ENCODE measurements at regions not wholly inside any gene's neighbourhood (a gene's known extent, or its start where the extent isn't known, plus 50 kb on each side); places are given as distances from the start of the nearest gene placed in this dataset.

DNA sequence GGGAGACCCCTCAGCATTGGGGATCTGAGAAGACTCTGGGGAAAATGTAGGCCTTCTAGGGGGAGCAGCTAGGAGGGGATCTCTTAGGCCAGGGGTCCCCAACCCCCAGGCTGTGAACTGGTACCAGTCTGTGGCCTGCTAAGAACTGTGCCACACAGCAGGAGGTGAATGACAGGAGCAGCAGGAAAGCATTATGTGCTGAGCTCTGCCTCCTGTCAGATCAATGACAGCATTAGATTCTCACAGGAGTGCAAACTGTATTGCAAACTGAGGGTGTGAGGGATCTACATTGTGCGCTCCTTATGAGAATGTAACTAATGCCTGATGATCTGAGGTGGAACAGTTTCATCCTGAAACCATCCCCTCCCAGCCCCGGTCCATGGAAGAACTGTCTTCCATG lies 127.3 kb downstream of the SCG2 start:
- Histone ChIP-seq H3K9me3 (ENCODE audit: insufficient read depth, low read length) (no peaks in the 10 kb centered on the region), H3K4me3 (ENCODE audit: low read length) (no peak overlapping the region), H3K27ac (ENCODE audit: low read length) (no peak overlapping the region), H3K27me3 (ENCODE audit: low read depth, low read length) (no peaks in the 10 kb centered on the region), H2AFZ (ENCODE audit: low read depth, low read length) (no peak overlapping the region), H3K9ac (ENCODE audit: low read length) (no peak overlapping the region), H3K36me3 (replicated peaks; ENCODE audit: low read depth, low read length) (no peaks in the 10 kb centered on the region), H3K4me1 (ENCODE audit: low read length) (no peaks in the 10 kb centered on the region), H4K20me1 (ENCODE audit: insufficient read depth, low read length) (no peaks in the 10 kb centered on the region), H3K79me2 (ENCODE audit: low read length) (no peaks in the 10 kb centered on the region), H3K4me2 (ENCODE audit: low read length) (no peak overlapping the region)
- TF ChIP-seq EZH2phosphoT487 (IDR thresholded peaks at IDR 0.05; ENCODE audit: low read depth), result no peak
- no peak for TF ChIP-seq CTCF (IDR thresholded peaks at IDR 0.05; ENCODE audit: low read depth, low read length)

DNA sequence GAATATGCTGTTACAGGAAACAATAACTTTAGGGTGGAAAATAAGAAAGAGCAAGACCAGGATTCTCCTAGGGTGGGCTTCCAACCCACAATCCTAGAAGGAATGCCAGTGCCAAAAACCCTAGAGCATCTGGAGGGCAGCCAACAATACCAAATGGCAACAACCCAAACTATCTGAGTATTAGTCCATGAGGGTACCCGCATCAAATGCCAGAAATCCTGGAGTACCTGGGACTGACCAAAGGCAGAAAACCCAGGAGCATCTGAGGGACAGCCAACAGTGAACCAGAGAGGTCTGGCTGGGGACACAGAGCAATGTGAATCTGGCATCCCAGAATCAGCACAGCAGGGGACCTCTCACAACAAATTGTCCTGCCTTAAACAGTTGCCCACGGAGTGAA lies 126.3 kb downstream of the SCG2 start:
- Histone ChIP-seq H3K9me3 (ENCODE audit: insufficient read depth, low read length) (no peaks in the 10 kb centered on the region), H3K4me1 (ENCODE audit: low read length) (no peaks in the 10 kb centered on the region), H3K27me3 (ENCODE audit: low read depth, low read length) (no peaks in the 10 kb centered on the region), H3K4me2 (ENCODE audit: low read length) (no peak overlapping the region), H4K20me1 (ENCODE audit: insufficient read depth, low read length) (no peaks in the 10 kb centered on the region), H3K36me3 (replicated peaks; ENCODE audit: low read depth, low read length) (no peaks in the 10 kb centered on the region), H3K27ac (ENCODE audit: low read length) (no peak overlapping the region), H3K9ac (ENCODE audit: low read length) (no peak overlapping the region), H3K4me3 (ENCODE audit: low read length) (no peak overlapping the region), H3K79me2 (ENCODE audit: low read length) (no peaks in the 10 kb centered on the region), H2AFZ (ENCODE audit: low read depth, low read length) (no peak overlapping the region)
- no peak for TF ChIP-seq CTCF (IDR thresholded peaks at IDR 0.05; ENCODE audit: low read depth, low read length)
- TF ChIP-seq EZH2phosphoT487 (IDR thresholded peaks at IDR 0.05; ENCODE audit: low read depth), result no peak

- Histone ChIP-seq H3K27ac (ENCODE audit: low read length) (no peak overlapping the region), H3K36me3 (replicated peaks; ENCODE audit: low read depth, low read length) (no peaks in the 10 kb centered on the region), H3K4me1 (ENCODE audit: low read length) (no peaks in the 10 kb centered on the region), H3K4me3 (ENCODE audit: low read length) (no peak overlapping the region), H3K79me2 (ENCODE audit: low read length) (no peaks in the 10 kb centered on the region), H3K9me3 (ENCODE audit: insufficient read depth, low read length) (no peaks in the 10 kb centered on the region), H3K27me3 (ENCODE audit: low read depth, low read length) (no peaks in the 10 kb centered on the region), H3K4me2 (ENCODE audit: low read length) (no peak overlapping the region), H2AFZ (ENCODE audit: low read depth, low read length) (no peak overlapping the region), H4K20me1 (ENCODE audit: insufficient read depth, low read length) (no peaks in the 10 kb centered on the region), H3K9ac (ENCODE audit: low read length) (no peak overlapping the region)
- no peak for TF ChIP-seq EZH2phosphoT487 (IDR thresholded peaks at IDR 0.05; ENCODE audit: low read depth)
- TF ChIP-seq CTCF (IDR thresholded peaks at IDR 0.05; ENCODE audit: low read depth, low read length), result no peak
Measured at GRCh38 chr2:223477318-223477717, 124.8 kb downstream of the SCG2 start.

DNA sequence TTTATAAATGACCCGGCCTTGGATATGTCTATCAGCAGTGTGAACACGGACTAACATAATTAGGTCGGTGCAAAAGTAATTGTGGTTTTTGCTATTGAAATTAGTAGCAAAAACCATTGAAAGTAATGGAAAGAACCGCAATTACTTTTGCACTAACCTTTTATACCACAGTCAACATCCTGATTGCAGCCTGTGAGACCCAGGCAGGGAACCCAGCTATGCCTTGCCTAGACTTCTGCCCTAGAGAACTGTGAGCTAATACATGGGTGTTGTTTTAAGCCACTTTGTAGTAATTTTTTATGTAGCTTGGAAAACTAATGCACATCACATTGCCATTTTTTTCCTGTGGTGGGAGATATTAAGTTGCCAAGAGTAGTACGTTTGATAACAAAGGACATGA lies 120.7 kb downstream of the SCG2 start:
- Histone ChIP-seq H3K9ac (ENCODE audit: low read length) (no peak overlapping the region), H3K9me3 (ENCODE audit: insufficient read depth, low read length) (no peaks in the 10 kb centered on the region), H3K36me3 (replicated peaks; ENCODE audit: low read depth, low read length) (no peaks in the 10 kb centered on the region), H3K4me3 (ENCODE audit: low read length) (no peak overlapping the region), H4K20me1 (ENCODE audit: insufficient read depth, low read length) (no peaks in the 10 kb centered on the region), H3K27me3 (ENCODE audit: low read depth, low read length) (no peaks in the 10 kb centered on the region), H3K79me2 (ENCODE audit: low read length) (no peaks in the 10 kb centered on the region), H2AFZ (ENCODE audit: low read depth, low read length) (no peak overlapping the region), H3K4me2 (ENCODE audit: low read length) (no peak overlapping the region), H3K4me1 (ENCODE audit: low read length) (peaks cover 6% of the 10 kb centered on the region; the same call in 1 of the 2 replicates), H3K27ac (ENCODE audit: low read length) (no peak overlapping the region)
- TF ChIP-seq EZH2phosphoT487 (IDR thresholded peaks at IDR 0.05; ENCODE audit: low read depth) (no peak), CTCF (IDR thresholded peaks at IDR 0.05; ENCODE audit: low read depth, low read length) (no peak)

Data from OCI-LY3 (cell line).